Endothelial cell of umbilical vein (primary cell): ENCODE measurements at regions not wholly inside any gene's neighbourhood (a gene's known extent, or its start where the extent isn't known, plus 50 kb on each side); places are given as distances from the start of the nearest gene placed in this dataset.

Experiments used
- BruUV-seq: library from RNA; stranded (reverse); fragments of 400-500 nt; replicated peaks from 2 replicates; lab custom pipeline; 2021; lab: Mats Ljungman, UMichigan
- CTCF ChIA-PET: fragments of 300-600, 350-600 bp; sonication (Branson Sonifier 250); formaldehyde crosslinking; loops from one replicate; lab custom pipeline; 2021; ENCODE audit warnings: antibody characterized with exemption, inconsistent platforms; lab: Charles Lee
- POLR2A ChIA-PET: fragments of 300-600, 350-600 bp; sonication (Branson Sonifier 250); formaldehyde crosslinking; loops from one replicate; lab custom pipeline; 2021; ENCODE audit warnings: antibody characterized with exemption, inconsistent platforms; lab: Charles Lee
- DNase-seq: peaks from one replicate; pipeline ENCODE4 v3.0.0-alpha.2; 2011; ENCODE audit warnings: low read depth, low spot score
- FAIRE-seq: peaks from 2 replicates; lab custom pipeline; 2011; peaks lifted over from hg19 to GRCh38; lab: Jason Lieb, UNC
- H2AFZ ChIP-seq: 2 replicates; pipeline ENCODE4 v1.6.0; 2012; ENCODE audit warnings: low read depth, low read length, control low read depth, inconsistent platforms
- H3K27ac ChIP-seq: 2 replicates; pipeline ENCODE4 v1.5.1; 2011; ENCODE audit warnings: low read depth, mild to moderate bottlenecking, control low read depth, low read length, moderate library complexity; ENCODE audit not compliant: insufficient read depth
- H3K27me3 ChIP-seq, 2 experiments: 2 replicates each; pipeline versions ENCODE4 v1.6.0 to v1.6.1; 2011; ENCODE audit warnings: low read length in 2 of 2, mixed read lengths in 1 of 2; ENCODE audit not compliant: control insufficient read depth in 2 of 2, insufficient read depth in 2 of 2
- H3K36me3 ChIP-seq, 2 experiments: 2 replicates in 1 of 2; 3 replicates in 1 of 2; pipeline ENCODE4 v1.5.1; 2011; ENCODE audit warnings: low read length in 2 of 2, mild to moderate bottlenecking in 1 of 2, moderate library complexity in 1 of 2; ENCODE audit not compliant: control insufficient read depth in 2 of 2, insufficient read depth in 2 of 2; ENCODE audit errors: extremely low read depth in 1 of 2
- H3K4me1 ChIP-seq: 3 replicates; pipeline ENCODE4 v1.5.1; 2011; ENCODE audit warnings: mild to moderate bottlenecking, low read length; ENCODE audit not compliant: control insufficient read depth, insufficient read depth; ENCODE audit errors: extremely low read depth
- H3K4me2 ChIP-seq: 2 replicates; pipeline ENCODE4 v1.6.1; 2011; ENCODE audit warnings: low read length, control low read depth, mixed read lengths; ENCODE audit not compliant: insufficient read depth
- H3K4me3 ChIP-seq, 3 experiments: fragments of 200-600 bp in 1 of 3; sonication (generic), shearing (Covaris generic) in 1 of 3; replicated peaks in 1 of 3; 2 replicates each; pipeline ENCODE4 v1.5.1; 2011 to 2016; ENCODE audit warnings: control low read depth in 3 of 3, low read length in 3 of 3, mild to moderate bottlenecking in 2 of 3, inconsistent platforms in 1 of 3, low read depth in 1 of 3, moderate library complexity in 1 of 3; ENCODE audit not compliant: insufficient read depth in 1 of 3
- H3K79me2 ChIP-seq: 2 replicates; pipeline ENCODE4 v1.6.0; 2012; ENCODE audit warnings: low read length, inconsistent platforms; ENCODE audit not compliant: control insufficient read depth, insufficient read depth
- H3K9ac ChIP-seq: replicated peaks from 2 replicates; pipeline ENCODE3; 2011; ENCODE audit warnings: low read length, control low read depth; ENCODE audit not compliant: insufficient read depth; ENCODE audit errors: extremely low read depth
- H3K9me1 ChIP-seq: replicated peaks from 3 replicates; pipeline ENCODE4 v1.6.0; 2011; ENCODE audit warnings: mild to moderate bottlenecking, low read length; ENCODE audit not compliant: control insufficient read depth, insufficient read depth; ENCODE audit errors: extremely low read depth
- H3K9me3 ChIP-seq: replicated peaks from 2 replicates; pipeline ENCODE4 v1.5.1; 2012; ENCODE audit warnings: low read length, inconsistent platforms; ENCODE audit not compliant: control insufficient read depth, insufficient read depth
- H4K20me1 ChIP-seq: replicated peaks from 2 replicates; pipeline ENCODE3; 2011; ENCODE audit warnings: mild to moderate bottlenecking, low read length; ENCODE audit not compliant: control insufficient read depth, insufficient read depth; ENCODE audit errors: extremely low read depth
- EZH2 ChIP-seq: IDR thresholded peaks from 2 replicates; pipeline ENCODE4 v1.6.1; 2012; ENCODE audit warnings: borderline replicate concordance, low read depth, mild to moderate bottlenecking, moderate library complexity, low read length, inconsistent platforms; ENCODE audit not compliant: severe bottlenecking
- FOS ChIP-seq: IDR thresholded peaks from 2 replicates; pipeline ENCODE4 v1.6.1; 2011; ENCODE audit warnings: mild to moderate bottlenecking, low read length, moderate library complexity, borderline replicate concordance; ENCODE audit not compliant: insufficient read depth
- GATA2 ChIP-seq: IDR thresholded peaks from 2 replicates; pipeline ENCODE4 v1.7.0; 2011; ENCODE audit warnings: low read depth, mild to moderate bottlenecking, moderate library complexity, mixed read lengths, low read length; ENCODE audit not compliant: insufficient read length, insufficient read depth
- POLR2A ChIP-seq: IDR thresholded peaks from 2 replicates; pipeline ENCODE4 v1.6.1; 2012; ENCODE audit warnings: low read depth, mild to moderate bottlenecking, control low read depth, low read length
- POLR2AphosphoS5 ChIP-seq: IDR thresholded peaks from 2 replicates; pipeline ENCODE4 v1.6.1; 2012; ENCODE audit warnings: low read depth, mild to moderate bottlenecking, control low read depth, low read length, moderate library complexity; ENCODE audit not compliant: insufficient read depth
- dilution Hi-C: fragments of 300-500 bp; cut with MboI; formaldehyde crosslinking; loops from one replicate; pipeline ENCODE4 v1.15.0; 2019; ENCODE audit warnings: low sequenced_read_pairs; ENCODE audit not compliant: extremely low pct_ligation_motif_present
- intact Hi-C: fragments of 100-400 bp; cut with micrococcal nuclease; formaldehyde crosslinking; loops from one replicate; pipeline ENCODE4 v1.10.0; 2022
- TF ChIP-seq, protein P1 (sequence below): IDR thresholded peaks from 2 replicates; pipeline ENCODE4 v1.6.1; 2011; ENCODE audit not compliant: insufficient read depth, insufficient read length

DNA sequence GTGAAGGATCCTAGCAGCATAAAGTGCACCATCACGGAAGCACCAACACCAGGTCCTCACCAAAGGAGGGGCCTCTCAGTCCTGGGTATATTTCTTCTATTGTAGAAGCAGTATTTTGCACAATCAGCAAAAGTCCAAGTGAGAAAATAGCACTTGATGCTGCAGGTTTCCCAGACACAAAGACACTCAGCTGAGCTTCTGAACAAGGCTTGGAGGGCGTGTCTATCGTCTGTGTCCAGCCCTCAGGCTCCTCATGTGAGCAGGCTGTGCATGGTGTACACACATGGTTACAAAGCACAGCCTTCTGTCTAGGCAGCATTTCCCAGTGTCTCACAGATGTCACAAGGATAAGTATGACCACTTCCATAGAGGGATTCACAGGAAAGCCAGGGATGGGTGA, 98.3 kb upstream of the SPATA12 start:
- Histone ChIP-seq H3K9ac (no peak overlapping the region), H3K9me3 (no peaks in the 10 kb centered on the region), H3K27ac (no peak overlapping the region), H3K9me1 (no peaks in the 10 kb centered on the region), H3K27me3 (no peaks in the 10 kb centered on the region), H3K79me2 (no peaks in the 10 kb centered on the region), H2AFZ (no peak overlapping the region), H3K4me3 (no peak overlapping the region), H3K4me1 (no peaks in the 10 kb centered on the region), H3K4me2 (no peak overlapping the region), H3K36me3 (no peaks in the 10 kb centered on the region), H4K20me1 (no peaks in the 10 kb centered on the region)
- no TSS peak for BruUV-seq
- TF ChIP-seq EZH2 (no peak), POLR2A (no peak)
- TF ChIP-seq, protein P1, sequence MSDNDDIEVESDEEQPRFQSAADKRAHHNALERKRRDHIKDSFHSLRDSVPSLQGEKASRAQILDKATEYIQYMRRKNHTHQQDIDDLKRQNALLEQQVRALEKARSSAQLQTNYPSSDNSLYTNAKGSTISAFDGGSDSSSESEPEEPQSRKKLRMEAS, result no peak
- POLR2A ChIA-PET, result interaction anchor here (0.6 kb wide), 1 partner anchor 268 kb away, joined by 3 read pairs; no protein-coding TSS in a partner anchor
- dilution Hi-C loops (no loop called here), intact Hi-C loops (no loop called here)
- DNase-seq (no peak), FAIRE-seq (no peak)
- CTCF ChIA-PET, result interaction anchor here (1.0 to 1.8 kb wide), 3 partner anchors 10 to 25 kb away, joined by 3 to 5 read pairs (median 4); no protein-coding TSS in a partner anchor

DNA sequence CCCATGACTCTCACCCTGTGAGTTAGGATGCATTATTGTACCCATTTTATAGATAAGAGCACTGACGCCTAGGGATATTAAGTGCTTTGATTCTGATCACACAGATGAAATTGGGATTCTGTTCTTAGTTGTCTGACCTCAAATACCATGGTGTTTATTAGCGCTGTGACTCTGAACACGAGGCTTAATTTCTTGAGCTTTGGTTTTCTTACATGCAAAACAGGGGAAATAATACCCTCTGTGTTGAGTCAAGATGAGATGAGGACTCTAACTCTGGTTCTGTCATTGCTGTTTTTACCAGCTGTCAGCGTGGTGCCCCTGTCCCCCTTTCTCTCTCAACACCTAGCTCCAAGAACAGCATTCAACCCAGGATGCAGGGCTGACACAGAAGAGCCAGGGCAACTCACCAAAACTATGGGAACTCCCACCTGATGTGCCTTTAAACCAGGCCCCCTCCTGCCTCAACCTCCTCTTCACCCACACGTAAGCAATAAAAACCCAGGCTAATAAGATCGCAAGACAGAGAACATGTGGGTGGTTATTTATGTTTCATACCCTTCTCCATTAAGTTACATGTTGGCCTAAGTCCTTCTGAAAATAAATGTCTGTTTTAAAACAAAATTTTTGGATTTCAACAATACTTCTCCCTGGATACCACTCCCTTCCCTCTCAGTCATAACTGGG, 100.1 kb upstream of the SPATA12 start:
- no peaks in the 10 kb centered on the region for H3K9me1 ChIP-seq
- H3K9ac ChIP-seq, result no peak overlapping the region
- no peaks in the 10 kb centered on the region for H4K20me1 ChIP-seq
- no peak overlapping the region for H3K4me3 ChIP-seq
- H3K9me3 ChIP-seq, result no peaks in the 10 kb centered on the region
- ChIA-PET POLR2A (no interaction called here), CTCF (no interaction called here)
- dilution Hi-C loops (no loop called here), intact Hi-C loops (no loop called here)
- FAIRE-seq (no peak), DNase-seq (no peak)
- H2AFZ ChIP-seq, result no peak overlapping the region
- no peaks in the 10 kb centered on the region for H3K36me3 ChIP-seq
- H3K79me2 ChIP-seq, result no peaks in the 10 kb centered on the region
- BruUV-seq, result no TSS peak
- no peaks in the 10 kb centered on the region for H3K27me3 ChIP-seq
- no peak for TF ChIP-seq FOS
- TF ChIP-seq, protein P1, result no peak
- no peak for TF ChIP-seq POLR2AphosphoS5
- TF ChIP-seq GATA2, result no peak
- no peak overlapping the region for H3K27ac ChIP-seq
- no peak overlapping the region for H3K4me2 ChIP-seq
- no peaks in the 10 kb centered on the region for H3K4me1 ChIP-seq
